Kidney epithelial cell (primary cell): ENCODE measurements at regions not wholly inside any gene's neighbourhood (a gene's known extent, or its start where the extent isn't known, plus 50 kb on each side); places are given as distances from the start of the nearest gene placed in this dataset.

Experiments used
- DNase-seq: peaks from one replicate; pipeline ENCODE4 v3.0.0-alpha.2; 2010; ENCODE audit warnings: low read depth
- H3K27me3 ChIP-seq: 2 replicates; pipeline ENCODE4 v1.6.0; 2011; ENCODE audit warnings: low read length; ENCODE audit not compliant: control insufficient read depth, insufficient read depth
- H3K36me3 ChIP-seq: 2 replicates; pipeline ENCODE4 v1.5.1; 2011; ENCODE audit warnings: low read length; ENCODE audit not compliant: control insufficient read depth, insufficient read depth
- H3K4me3 ChIP-seq: 2 replicates; pipeline ENCODE4 v1.5.1; 2011; ENCODE audit warnings: low read depth, mild to moderate bottlenecking, control low read depth, low read length
- TF ChIP-seq, protein P1 (sequence below): IDR thresholded peaks from 2 replicates; pipeline ENCODE4 v1.5.1; 2011; ENCODE audit warnings: mild to moderate bottlenecking, moderate library complexity, low read length, control low read depth, inconsistent platforms; ENCODE audit not compliant: insufficient read depth, poor library complexity, severe bottlenecking

DNA sequence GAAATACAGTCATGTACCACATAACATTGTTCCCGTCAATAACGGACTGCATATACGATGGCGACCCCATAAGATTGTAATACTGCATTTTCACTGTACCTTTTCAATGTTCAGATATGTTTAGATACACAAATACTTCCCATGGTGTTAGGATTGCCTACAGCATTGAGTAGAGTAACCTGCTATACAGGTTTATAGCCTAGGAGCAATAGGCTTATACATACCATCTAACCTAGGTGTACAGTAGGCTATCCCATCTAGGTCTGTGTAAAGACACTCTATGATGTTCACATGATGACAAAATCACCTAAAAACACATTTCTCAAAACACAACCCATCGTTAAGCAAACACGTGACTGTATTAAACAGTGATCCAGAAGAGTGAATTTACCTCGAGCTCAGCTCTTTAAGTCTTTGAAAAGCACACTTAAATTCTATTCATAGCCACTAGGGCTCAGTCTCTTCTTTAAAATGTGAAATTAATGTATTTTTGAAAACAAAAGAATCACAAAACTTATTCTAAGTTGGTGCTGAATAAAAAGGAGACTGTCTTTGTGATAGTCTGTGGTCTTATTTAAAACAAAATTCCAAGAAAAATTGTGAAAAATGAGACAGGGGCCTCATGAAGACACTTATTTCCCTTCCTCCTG is 239.1 kb upstream of the ARID2 start:
- no peak overlapping the region for H3K4me3 ChIP-seq
- H3K36me3 ChIP-seq = no peaks in the 10 kb centered on the region
- no peaks in the 10 kb centered on the region for H3K27me3 ChIP-seq
- no peak for DNase-seq
- TF ChIP-seq, protein P1, sequence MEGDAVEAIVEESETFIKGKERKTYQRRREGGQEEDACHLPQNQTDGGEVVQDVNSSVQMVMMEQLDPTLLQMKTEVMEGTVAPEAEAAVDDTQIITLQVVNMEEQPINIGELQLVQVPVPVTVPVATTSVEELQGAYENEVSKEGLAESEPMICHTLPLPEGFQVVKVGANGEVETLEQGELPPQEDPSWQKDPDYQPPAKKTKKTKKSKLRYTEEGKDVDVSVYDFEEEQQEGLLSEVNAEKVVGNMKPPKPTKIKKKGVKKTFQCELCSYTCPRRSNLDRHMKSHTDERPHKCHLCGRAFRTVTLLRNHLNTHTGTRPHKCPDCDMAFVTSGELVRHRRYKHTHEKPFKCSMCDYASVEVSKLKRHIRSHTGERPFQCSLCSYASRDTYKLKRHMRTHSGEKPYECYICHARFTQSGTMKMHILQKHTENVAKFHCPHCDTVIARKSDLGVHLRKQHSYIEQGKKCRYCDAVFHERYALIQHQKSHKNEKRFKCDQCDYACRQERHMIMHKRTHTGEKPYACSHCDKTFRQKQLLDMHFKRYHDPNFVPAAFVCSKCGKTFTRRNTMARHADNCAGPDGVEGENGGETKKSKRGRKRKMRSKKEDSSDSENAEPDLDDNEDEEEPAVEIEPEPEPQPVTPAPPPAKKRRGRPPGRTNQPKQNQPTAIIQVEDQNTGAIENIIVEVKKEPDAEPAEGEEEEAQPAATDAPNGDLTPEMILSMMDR = no peak

DNA sequence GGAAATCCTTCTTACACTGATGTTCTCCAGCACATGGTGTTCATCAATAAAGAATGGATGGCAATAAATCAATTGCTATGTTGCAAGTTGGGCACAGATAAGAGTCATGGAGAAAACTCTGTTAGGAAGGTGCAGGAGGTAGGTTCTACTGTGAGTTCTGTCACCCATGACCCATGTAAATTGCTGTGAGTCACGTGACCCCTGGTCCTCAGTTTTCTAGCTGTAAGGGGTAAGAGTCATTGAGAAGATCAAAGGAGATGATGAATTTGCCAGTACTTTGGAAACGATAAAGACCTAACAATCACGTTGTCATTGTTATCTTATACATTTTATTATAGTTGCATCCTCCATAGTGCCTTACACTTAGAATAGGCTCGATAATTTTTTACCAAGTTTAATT is 235.2 kb upstream of the ARID2 start:
- Histone ChIP-seq H3K36me3 (no peaks in the 10 kb centered on the region), H3K4me3 (no peak overlapping the region), H3K27me3 (no peaks in the 10 kb centered on the region)
- no peak for DNase-seq
- TF ChIP-seq, protein P1 = no peak

DNA sequence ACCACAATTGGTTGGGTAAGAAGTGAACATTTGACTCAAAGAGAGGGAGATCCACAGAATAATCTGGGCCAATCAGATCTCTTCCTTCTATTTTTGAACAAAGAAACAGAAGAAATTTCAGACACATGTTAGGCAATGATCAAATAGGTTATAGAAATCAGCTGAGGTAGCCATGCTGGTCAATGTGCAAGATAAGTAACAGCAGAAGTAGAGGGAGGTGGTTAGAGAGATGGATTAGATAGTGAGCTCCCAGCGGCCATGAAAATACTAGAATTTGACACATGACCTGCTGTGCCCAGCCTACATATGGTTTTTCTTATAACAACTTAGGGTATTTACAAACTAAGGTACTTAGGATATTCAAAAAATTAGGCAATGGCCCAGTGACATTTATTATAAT is 230.9 kb upstream of the ARID2 start:
- TF ChIP-seq, protein P1 = no peak
- Histone ChIP-seq H3K36me3 (no peaks in the 10 kb centered on the region), H3K27me3 (no peaks in the 10 kb centered on the region), H3K4me3 (no peak overlapping the region)
- no peak for DNase-seq

DNA sequence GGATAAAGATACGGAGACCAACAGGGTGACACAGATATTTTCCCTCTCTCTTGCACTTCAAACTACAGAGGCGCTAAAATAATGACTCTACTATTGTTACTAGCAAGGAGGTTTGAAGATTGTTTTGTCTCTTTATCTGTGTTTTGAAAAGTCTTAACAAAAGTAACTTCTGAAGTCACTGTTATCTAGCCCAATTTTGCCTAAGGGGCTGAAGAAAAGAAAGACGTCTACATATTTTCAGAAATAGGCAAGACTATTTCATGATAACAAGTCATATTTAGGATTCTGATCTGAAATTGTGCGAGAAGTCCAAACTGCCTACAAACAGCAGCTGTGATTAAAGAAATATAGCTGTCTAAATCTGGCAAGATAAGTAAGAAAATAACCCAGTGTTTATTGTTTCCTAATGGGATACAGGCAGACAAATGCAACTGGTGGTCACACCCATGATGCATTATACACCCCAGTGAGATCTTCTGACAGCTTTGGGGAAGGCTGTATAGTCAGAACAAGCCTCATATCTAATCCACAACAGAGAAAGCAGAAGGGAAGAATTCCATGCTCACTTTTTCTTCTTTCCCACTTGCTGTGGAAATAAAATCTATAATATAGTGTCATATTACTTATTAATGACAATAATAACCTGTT is 226.9 kb upstream of the ARID2 start:
- Histone ChIP-seq H3K36me3 (no peaks in the 10 kb centered on the region), H3K4me3 (no peak overlapping the region), H3K27me3 (no peaks in the 10 kb centered on the region)
- TF ChIP-seq, protein P1 = no peak
- DNase-seq = no peak

DNA sequence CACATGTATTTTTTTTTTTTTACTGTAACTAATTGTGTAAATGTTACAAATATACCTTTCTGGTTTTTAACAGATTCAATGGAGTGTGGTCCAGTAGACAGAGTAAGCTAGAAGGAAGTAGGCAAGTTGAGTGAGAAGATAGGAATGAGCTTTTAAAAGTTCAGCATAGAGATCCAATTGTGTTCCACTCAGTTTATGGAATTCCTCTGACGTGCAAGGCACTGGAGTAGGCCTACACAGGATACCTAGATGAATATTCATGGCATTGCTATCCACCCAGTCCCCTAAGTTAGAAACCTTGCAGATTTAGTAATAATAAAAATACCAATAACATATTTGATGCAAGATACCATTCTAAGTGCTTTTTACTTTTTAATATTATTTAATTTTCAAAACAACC is 225.6 kb upstream of the ARID2 start:
- Histone ChIP-seq H3K36me3 (no peaks in the 10 kb centered on the region), H3K4me3 (no peak overlapping the region), H3K27me3 (no peaks in the 10 kb centered on the region)
- no peak for DNase-seq
- TF ChIP-seq, protein P1 = no peak
